ENCODE measurements at regions not wholly inside any gene's neighbourhood (a gene's known extent, or its start where the extent isn't known, plus 50 kb on each side); places are given as distances from the start of the nearest gene placed in this dataset.
"Not testable (repeated sequence)": the region's sequence is repeated elsewhere in the genome, so short reads cannot be mapped to it uniquely, and the experiment has no call there.

GRCh38 chr4:12071316-12071715 lies 642.6 kb upstream of the HS3ST1 start:
- Mint-ChIP-seq H3K9me3 (peaks cover 0 to 2% (median 0%) of the 10 kb centered on the region in 7 donors), H3K36me3 (no peaks in the 10 kb centered on the region), H3K4me1 (no peaks in the 10 kb centered on the region), H3K27ac (no peak overlapping the region), H3K4me3 (no peak overlapping the region), H3K27me3 (no peaks in the 10 kb centered on the region)
- ATAC-seq (ENCODE audit: low read depth in 2 of 2) (no peak), DNase-seq (no peak)

- Mint-ChIP-seq H3K4me1 (no peaks in the 10 kb centered on the region), H3K27me3 (no peaks in the 10 kb centered on the region), H3K9me3 (peaks cover 0 to 12% (median 4%) of the 10 kb centered on the region in 7 donors), H3K27ac (no peak overlapping the region), H3K36me3 (no peaks in the 10 kb centered on the region), H3K4me3 (no peak overlapping the region)
- DNase-seq = no peak
- no peak for ATAC-seq (ENCODE audit: low read depth in 2 of 2)
Measured at GRCh38 chr4:12053966-12054365, 625.3 kb upstream of the HS3ST1 start.

- H3K27ac Mint-ChIP-seq = no peak overlapping the region
- no peaks in the 10 kb centered on the region for H3K4me1 Mint-ChIP-seq
- no peak overlapping the region for H3K4me3 Mint-ChIP-seq
- ATAC-seq (ENCODE audit: low read depth in 2 of 2) (no peak), DNase-seq (no peak)
- H3K27me3 Mint-ChIP-seq = no peaks in the 10 kb centered on the region
- peaks cover 0 to 12% (median 4%) of the 10 kb centered on the region in 7 donors for H3K9me3 Mint-ChIP-seq
- no peaks in the 10 kb centered on the region for H3K36me3 Mint-ChIP-seq
Measured at GRCh38 chr4:12053556-12053955, 624.9 kb upstream of the HS3ST1 start.

GRCh38 chr4:12050357-12050756 lies 621.7 kb upstream of the HS3ST1 start:
- no peak overlapping the region for H3K27ac Mint-ChIP-seq
- no peaks in the 10 kb centered on the region for H3K4me1 Mint-ChIP-seq
- ATAC-seq (ENCODE audit: low read depth in 2 of 2) = no peak
- peaks cover 0 to 12% (median 4%) of the 10 kb centered on the region in 7 donors for H3K9me3 Mint-ChIP-seq
- H3K4me3 Mint-ChIP-seq = no peak overlapping the region
- H3K36me3 Mint-ChIP-seq = no peaks in the 10 kb centered on the region
- DNase-seq = no peak
- no peaks in the 10 kb centered on the region for H3K27me3 Mint-ChIP-seq

GRCh38 chr4:12042818-12043217 lies 614.1 kb upstream of the HS3ST1 start:
- Mint-ChIP-seq H3K4me1 (no peaks in the 10 kb centered on the region), H3K27ac (no peak overlapping the region), H3K9me3 (peaks cover 5 to 36% (median 23%) of the 10 kb centered on the region in 7 donors), H3K27me3 (no peaks in the 10 kb centered on the region), H3K4me3 (no peak overlapping the region), H3K36me3 (peaks cover 0 to 12% of the 10 kb centered on the region in 2 donors)
- DNase-seq = no peak
- no peak for ATAC-seq (ENCODE audit: low read depth in 2 of 2)

- Mint-ChIP-seq H3K4me1 (no peaks in the 10 kb centered on the region), H3K4me3 (no peak overlapping the region), H3K27me3 (no peaks in the 10 kb centered on the region), H3K36me3 (peaks cover 0 to 12% of the 10 kb centered on the region in 2 donors), H3K27ac (no peak overlapping the region), H3K9me3 (peaks cover 5 to 38% (median 24%) of the 10 kb centered on the region in 7 donors)
- ATAC-seq (ENCODE audit: low read depth in 2 of 2) (no peak), DNase-seq (no peak)
Measured at GRCh38 chr4:12041828-12042227, 613.1 kb upstream of the HS3ST1 start.

- ATAC-seq (ENCODE audit: low read depth in 2 of 2) (no peak), DNase-seq (no peak)
- Mint-ChIP-seq H3K4me3 (no peak overlapping the region), H3K9me3 (peaks cover 7 to 40% (median 24%) of the 10 kb centered on the region in 7 donors), H3K4me1 (no peaks in the 10 kb centered on the region), H3K36me3 (peaks cover 0 to 12% of the 10 kb centered on the region in 2 donors), H3K27me3 (peaks cover 0 to 7% (median 0%) of the 10 kb centered on the region in 3 donors), H3K27ac (no peak overlapping the region)
Measured at GRCh38 chr4:12036450-12036849, 607.8 kb upstream of the HS3ST1 start.

- Mint-ChIP-seq H3K27me3 (no peaks in the 10 kb centered on the region), H3K27ac (no peak overlapping the region), H3K4me1 (no peaks in the 10 kb centered on the region), H3K4me3 (no peak overlapping the region), H3K9me3 (peaks cover 0 to 9% (median 4%) of the 10 kb centered on the region in 7 donors), H3K36me3 (no peaks in the 10 kb centered on the region)
- ATAC-seq (ENCODE audit: low read depth in 2 of 2) (no peak), DNase-seq (no peak)
Measured at GRCh38 chr4:12028258-12028657, 599.6 kb upstream of the HS3ST1 start.

GRCh38 chr4:12022409-12022808 lies 593.7 kb upstream of the HS3ST1 start:
- Mint-ChIP-seq H3K27me3 (no peaks in the 10 kb centered on the region), H3K27ac (no peak overlapping the region), H3K4me1 (no peaks in the 10 kb centered on the region), H3K36me3 (no peaks in the 10 kb centered on the region), H3K4me3 (no peak overlapping the region), H3K9me3 (peaks cover 7 to 16% (median 12%) of the 10 kb centered on the region in 7 donors)
- ATAC-seq (ENCODE audit: low read depth in 2 of 2) (no peak), DNase-seq (no peak)

GRCh38 chr4:12016729-12017128 lies 588.0 kb upstream of the HS3ST1 start:
- ATAC-seq (ENCODE audit: low read depth in 2 of 2) (no peak), DNase-seq (no peak)
- Mint-ChIP-seq H3K4me3 (no peak overlapping the region), H3K27me3 (no peaks in the 10 kb centered on the region), H3K27ac (peak overlapping the region in 1 of 6 donors; percentile 7), H3K4me1 (no peaks in the 10 kb centered on the region), H3K9me3 (peaks cover 10 to 35% (median 17%) of the 10 kb centered on the region in 7 donors), H3K36me3 (peaks cover 0 to 4% of the 10 kb centered on the region in 2 donors)

- Mint-ChIP-seq H3K36me3 (no peaks in the 10 kb centered on the region), H3K4me3 (no peak overlapping the region), H3K27ac (no peak overlapping the region), H3K4me1 (no peaks in the 10 kb centered on the region), H3K27me3 (no peaks in the 10 kb centered on the region), H3K9me3 (peaks cover 0 to 5% (median 4%) of the 10 kb centered on the region in 7 donors)
- DNase-seq = no peak
- ATAC-seq (ENCODE audit: low read depth in 2 of 2) = no peak
Measured at GRCh38 chr4:12005471-12005870, 576.8 kb upstream of the HS3ST1 start.

- not testable (repeated sequence) for H3K27ac Mint-ChIP-seq; H3K36me3 Mint-ChIP-seq; H3K27me3 Mint-ChIP-seq; DNase-seq; ATAC-seq (ENCODE audit: low read depth in 2 of 2); H3K4me3 Mint-ChIP-seq; H3K4me1 Mint-ChIP-seq
- peaks cover 6 to 50% (median 30%) of the 10 kb centered on the region in 7 donors for H3K9me3 Mint-ChIP-seq
Measured at GRCh38 chr4:11996581-11996980, 567.9 kb upstream of the HS3ST1 start.

- no peak overlapping the region for H3K27ac Mint-ChIP-seq
Measured at GRCh38 chr4:11976726-11977263, 548.1 kb upstream of the HS3ST1 start.

GRCh38 chr4:11973270-11973669 lies 544.6 kb upstream of the HS3ST1 start:
- Mint-ChIP-seq H3K27ac (no peak overlapping the region), H3K4me1 (no peaks in the 10 kb centered on the region), H3K27me3 (peaks cover 0 to 6% (median 0%) of the 10 kb centered on the region in 3 donors), H3K4me3 (no peak overlapping the region), H3K9me3 (peaks cover 0 to 3% (median 0%) of the 10 kb centered on the region in 7 donors), H3K36me3 (no peaks in the 10 kb centered on the region)
- ATAC-seq (ENCODE audit: low read depth in 2 of 2) = no peak
- no peak for DNase-seq

More at GRCh38 chr4:11976726-11977263, 548.1 kb upstream of the HS3ST1 start:
- Mint-ChIP-seq H3K27me3 (peaks cover 0 to 5% (median 0%) of the 10 kb centered on the region in 3 donors), H3K36me3 (no peaks in the 10 kb centered on the region), H3K9me3 (peaks cover 0 to 3% (median 0%) of the 10 kb centered on the region in 7 donors), H3K4me1 (no peaks in the 10 kb centered on the region), H3K4me3 (no peak overlapping the region)
- ATAC-seq (ENCODE audit: low read depth in 2 of 2) (no peak), DNase-seq (no peak)
